RPMI8226 (cell line): ENCODE measurements at regions not wholly inside any gene's neighbourhood (a gene's known extent, or its start where the extent isn't known, plus 50 kb on each side); places are given as distances from the start of the nearest gene placed in this dataset.

Source experiments
- DNase-seq: peaks from one replicate; pipeline ENCODE4 v3.0.0-alpha.2; 2015

GRCh38 chr10:118500477-118501104 is 94.9 kb downstream of the PRLHR start:
- no peak for DNase-seq

DNA sequence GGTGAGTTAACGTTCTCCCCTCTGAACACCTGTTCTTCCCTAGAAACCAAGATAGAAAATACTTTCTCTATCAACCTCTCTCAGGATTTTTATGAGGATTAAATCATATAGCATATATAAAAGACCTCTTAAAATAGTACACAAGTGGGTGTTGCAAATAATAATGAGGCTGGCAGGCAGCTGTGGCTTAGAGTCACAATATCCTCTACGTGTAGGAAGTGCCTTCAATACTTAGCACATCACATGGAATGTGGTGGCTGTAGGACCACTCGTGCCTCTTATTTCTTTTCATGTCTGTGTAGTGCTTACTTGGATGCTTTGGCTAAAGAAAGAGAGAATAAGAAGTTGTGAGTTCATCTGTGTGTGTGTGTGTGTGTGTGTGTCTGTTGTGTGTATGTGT is 96.3 kb downstream of the PRLHR start:
- no peak for DNase-seq

DNA sequence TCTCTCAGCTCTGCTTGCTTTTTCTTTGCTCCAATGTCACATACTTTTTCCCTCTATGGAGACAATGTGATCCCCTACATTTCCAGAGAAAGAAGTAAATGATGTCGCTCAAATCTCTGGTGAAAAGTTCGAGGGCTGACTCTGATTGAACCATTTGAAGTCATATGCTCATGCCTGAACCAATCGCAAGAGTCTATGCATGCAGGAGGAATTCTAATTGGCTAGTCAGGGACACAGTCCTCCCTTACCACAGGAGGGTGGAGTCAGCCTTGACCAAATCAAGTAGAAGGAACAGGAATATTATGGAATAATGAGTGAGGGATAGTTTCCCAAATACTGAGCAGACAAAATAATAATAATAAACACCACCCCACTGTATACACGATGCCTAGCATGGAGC is 96.8 kb downstream of the PRLHR start:
- DNase-seq = no peak

GRCh38 chr10:118497227-118497626 is 98.2 kb downstream of the PRLHR start:
- no peak for DNase-seq

DNA sequence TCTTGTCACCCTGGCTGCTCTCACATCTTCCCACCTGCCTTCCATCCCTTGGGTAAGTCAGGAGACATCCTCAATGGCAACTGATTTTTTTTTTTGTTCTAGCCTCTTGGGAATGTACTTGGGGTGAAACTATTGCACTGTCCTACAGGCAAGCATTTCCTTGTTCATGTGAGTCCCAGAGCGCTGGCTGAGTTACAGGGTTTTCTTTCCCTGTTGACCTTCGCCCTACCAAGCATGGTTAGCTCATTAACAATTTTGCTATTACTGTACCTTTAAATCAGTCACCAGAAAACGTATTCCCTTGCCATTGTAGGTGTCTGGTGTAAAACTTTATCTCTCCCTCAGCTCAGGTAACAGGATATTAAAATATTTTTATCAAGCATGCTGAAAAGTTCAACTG is 98.9 kb downstream of the PRLHR start:
- DNase-seq = no peak

- no peak for DNase-seq
Measured at GRCh38 chr10:118495499-118495898, 99.9 kb downstream of the PRLHR start.

DNA sequence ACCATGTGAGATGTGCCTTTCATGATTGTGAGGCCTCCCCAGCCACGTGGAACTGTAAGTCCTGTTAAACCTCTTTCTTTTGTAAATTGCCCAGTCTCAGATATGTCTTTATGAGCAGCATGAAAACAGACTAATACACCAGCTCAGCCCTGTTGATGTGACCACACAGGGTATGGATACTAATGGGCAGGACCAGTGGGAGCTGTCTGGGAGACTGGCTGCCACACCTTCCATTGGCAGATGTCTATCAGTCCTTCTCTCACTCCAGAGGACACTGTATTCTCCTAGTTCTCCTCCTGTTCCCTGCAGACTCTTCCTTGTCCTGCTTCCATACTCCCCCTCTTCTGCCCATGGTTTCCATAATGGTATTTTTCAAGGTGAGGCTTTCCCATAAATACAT is 104.4 kb downstream of the PRLHR start:
- DNase-seq = no peak

GRCh38 chr10:118488710-118489497 is 106.5 kb downstream of the PRLHR start:
- DNase-seq = no peak

DNA sequence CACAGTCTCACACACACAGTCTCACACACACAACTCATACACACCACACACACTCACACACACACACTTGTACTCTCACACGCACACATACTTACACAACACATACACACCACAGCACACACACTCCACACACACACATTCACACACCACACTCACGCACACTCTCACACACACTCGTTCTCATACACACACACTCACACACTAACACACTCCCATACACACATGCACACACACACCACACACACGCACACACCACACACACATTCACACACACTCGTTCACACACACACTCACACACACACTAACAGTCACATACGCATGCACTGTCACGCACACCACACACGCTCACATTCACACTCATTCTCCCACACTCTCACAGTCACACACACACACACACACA is 109.8 kb downstream of the PRLHR start:
- no peak for DNase-seq

- no peak for DNase-seq
Measured at GRCh38 chr10:118484152-118484871, 111.1 kb downstream of the PRLHR start.

- no peak for DNase-seq
Measured at GRCh38 chr10:118483496-118483895, 112.0 kb downstream of the PRLHR start.

DNA sequence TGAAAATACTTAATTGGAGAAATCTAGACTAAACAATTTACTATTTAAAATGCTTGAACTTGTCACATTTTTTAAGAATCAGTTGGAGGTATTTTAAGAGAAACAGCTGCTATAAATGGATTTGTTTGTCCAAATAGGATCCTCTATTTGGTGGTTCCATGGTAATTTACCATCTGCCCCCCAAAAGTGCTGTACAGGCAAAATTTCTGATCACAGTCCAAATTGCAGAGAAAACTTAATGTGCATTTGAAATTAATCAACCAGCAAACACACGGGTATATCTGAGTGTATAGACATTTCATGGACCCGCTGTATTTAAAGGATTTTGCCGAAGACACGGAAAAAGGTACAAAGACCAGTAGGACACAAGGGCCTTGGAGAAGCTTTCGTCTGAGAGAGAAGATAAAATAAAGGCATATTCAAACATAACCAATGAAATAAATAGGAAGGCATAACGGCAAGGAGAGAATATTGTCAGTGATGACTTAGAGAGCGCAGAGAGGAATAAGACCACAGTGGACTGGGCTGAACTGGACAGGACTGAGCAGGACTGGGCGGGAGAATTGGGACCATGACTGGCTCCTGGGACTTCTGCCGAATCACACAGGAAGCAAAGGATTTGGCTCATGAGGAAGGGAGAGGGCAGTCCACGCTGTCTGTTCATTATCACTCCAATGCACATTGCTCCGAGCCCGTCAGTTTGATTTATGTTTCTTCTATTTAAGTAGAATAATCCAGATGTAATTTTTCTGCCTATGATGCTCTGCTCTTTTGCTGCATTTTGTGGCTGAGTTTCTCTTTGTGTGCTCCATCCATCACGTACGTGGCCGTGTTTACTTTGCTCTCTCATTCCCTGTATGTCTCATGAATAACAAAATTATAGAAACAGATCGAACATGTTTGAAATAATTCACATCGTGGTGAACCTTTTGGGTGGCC is 112.8 kb downstream of the PRLHR start:
- DNase-seq = no peak

GRCh38 chr10:118481871-118482270 is 113.6 kb downstream of the PRLHR start:
- no peak for DNase-seq

GRCh38 chr10:118475214-118475613 is 120.2 kb downstream of the PRLHR start:
- no peak for DNase-seq

- DNase-seq = no peak
Measured at GRCh38 chr10:118474111-118474510, 121.3 kb downstream of the PRLHR start.

- no peak for DNase-seq
Measured at GRCh38 chr10:118473305-118473960, 122.0 kb downstream of the PRLHR start.

GRCh38 chr10:118472415-118473304 is 122.8 kb downstream of the PRLHR start:
- DNase-seq = no peak

GRCh38 chr10:118471863-118472262 is 123.6 kb downstream of the PRLHR start:
- no peak for DNase-seq

GRCh38 chr10:118470470-118470869 is 125.0 kb downstream of the PRLHR start:
- DNase-seq = no peak

- no peak for DNase-seq
Measured at GRCh38 chr10:118467200-118467599, 125.1 kb upstream of the FAM204A start.

DNA sequence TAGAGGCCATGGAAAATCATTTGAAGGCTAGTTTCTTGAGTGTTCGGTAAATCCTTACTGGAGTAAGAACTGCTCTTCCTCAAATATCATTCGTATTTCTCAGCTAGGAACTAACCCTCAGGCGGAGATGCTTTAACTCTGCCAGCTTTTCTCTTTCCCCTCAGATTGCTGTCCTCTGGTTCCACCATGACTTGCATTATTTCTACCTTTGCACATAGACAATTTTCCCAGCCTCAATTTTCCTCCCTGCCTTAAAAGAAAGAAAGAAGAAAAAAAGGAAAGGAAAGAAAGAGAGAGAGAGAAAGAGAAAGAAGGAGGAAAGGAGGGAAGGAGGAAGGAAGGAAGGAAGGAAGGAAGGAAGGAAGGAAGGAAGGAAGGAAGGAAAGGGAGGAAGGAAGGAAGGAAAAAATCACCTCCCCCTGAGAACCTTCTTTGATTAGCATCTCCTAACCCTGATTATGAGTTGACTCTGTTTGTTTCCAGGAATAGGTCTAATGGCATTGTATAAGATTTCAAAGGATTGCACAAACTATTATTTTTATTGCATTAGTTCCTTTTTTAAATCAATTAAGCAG is 123.3 kb upstream of the FAM204A start:
- no peak for DNase-seq
